H9 (cell line): ENCODE measurements at regions not wholly inside any gene's neighbourhood (a gene's known extent, or its start where the extent isn't known, plus 50 kb on each side); places are given as distances from the start of the nearest gene placed in this dataset.

Source experiments
- DNase-seq: peaks from one replicate; pipeline ENCODE4 v3.0.0-alpha.2; 2017
- H2AFZ ChIP-seq: one replicate; pipeline ENCODE4 v1.6.1; 2013; ENCODE audit warnings: mild to moderate bottlenecking, low read length, control low read depth, moderate library complexity
- H2AK5ac ChIP-seq: 2 replicates; pipeline ENCODE4 v1.6.1; 2013; ENCODE audit warnings: low read length, control low read depth, mixed read lengths; ENCODE audit not compliant: insufficient read length
- H2BK120ac ChIP-seq: one replicate; pipeline ENCODE4 v1.6.1; 2013; ENCODE audit warnings: low read depth, mild to moderate bottlenecking, low read length, control low read depth, inconsistent platforms; ENCODE audit not compliant: poor library complexity, severe bottlenecking
- H2BK12ac ChIP-seq: 2 replicates; pipeline ENCODE4 v1.6.1; 2013; ENCODE audit warnings: low read length, control low read depth, mixed read lengths, low read depth; ENCODE audit not compliant: insufficient read length
- H2BK15ac ChIP-seq: 2 replicates; pipeline ENCODE4 v1.6.1; 2013; ENCODE audit warnings: low read depth, low read length, control low read depth
- H2BK20ac ChIP-seq: one replicate; pipeline ENCODE4 v1.6.1; 2013; ENCODE audit warnings: low read depth, mild to moderate bottlenecking, low read length, control low read depth, inconsistent platforms; ENCODE audit not compliant: poor library complexity, severe bottlenecking
- H2BK5ac ChIP-seq: 2 replicates; pipeline ENCODE4 v1.6.1; 2013; ENCODE audit warnings: low read length, control low read depth, mixed read lengths; ENCODE audit not compliant: insufficient read length
- H3K14ac ChIP-seq: 2 replicates; pipeline ENCODE4 v1.6.1; 2013; ENCODE audit warnings: low read length, control low read depth; ENCODE audit not compliant: insufficient read depth
- H3K18ac ChIP-seq: 2 replicates; pipeline ENCODE4 v1.6.1; 2013; ENCODE audit warnings: low read depth, mild to moderate bottlenecking, mixed read lengths, low read length, control low read depth; ENCODE audit not compliant: insufficient read length
- H3K23ac ChIP-seq: 2 replicates; pipeline ENCODE4 v1.6.1; 2013; ENCODE audit warnings: low read length, control low read depth, mixed read lengths, low read depth; ENCODE audit not compliant: insufficient read length
- H3K23me2 ChIP-seq: 2 replicates; pipeline ENCODE4 v1.6.1; 2013; ENCODE audit warnings: low read depth, mild to moderate bottlenecking, mixed read lengths, low read length, control low read depth; ENCODE audit not compliant: insufficient read length, poor library complexity, severe bottlenecking
- H3K27ac ChIP-seq: 2 replicates; pipeline ENCODE4 v1.5.1; 2013; ENCODE audit warnings: low read length, control low read depth, mixed read lengths, low read depth; ENCODE audit not compliant: insufficient read length
- H3K27me3 ChIP-seq: 2 replicates; pipeline ENCODE4 v1.6.1; 2013; ENCODE audit warnings: low read length, control low read depth, inconsistent platforms; ENCODE audit not compliant: insufficient read depth
- H3K4ac ChIP-seq: 2 replicates; pipeline ENCODE4 v1.6.1; 2013; ENCODE audit warnings: low read depth, mild to moderate bottlenecking, control low read depth, inconsistent platforms, low read length, moderate library complexity
- H3K4me1 ChIP-seq: 2 replicates; pipeline ENCODE4 v1.6.1; 2013; ENCODE audit warnings: low read length, control low read depth, inconsistent platforms; ENCODE audit not compliant: insufficient read depth
- H3K4me2 ChIP-seq: 2 replicates; pipeline ENCODE4 v1.6.1; 2013; ENCODE audit warnings: low read length, control low read depth, mixed read lengths; ENCODE audit not compliant: insufficient read length, insufficient read depth
- H3K56ac ChIP-seq: 2 replicates; pipeline ENCODE4 v1.6.1; 2013; ENCODE audit warnings: low read depth, mild to moderate bottlenecking, mixed read lengths, low read length, control low read depth; ENCODE audit not compliant: insufficient read length
- H3K79me1 ChIP-seq: 2 replicates; pipeline ENCODE4 v1.6.1; 2013; ENCODE audit warnings: low read depth, mild to moderate bottlenecking, moderate library complexity, low read length, control low read depth, inconsistent platforms; ENCODE audit not compliant: insufficient read depth, poor library complexity, severe bottlenecking
- H3K79me2 ChIP-seq: 2 replicates; pipeline ENCODE4 v1.6.1; 2013; ENCODE audit warnings: low read length, control low read depth, inconsistent platforms; ENCODE audit not compliant: insufficient read depth
- H3K9ac ChIP-seq: 2 replicates; pipeline ENCODE4 v1.6.1; 2013; ENCODE audit warnings: low read length, control low read depth, mixed read lengths; ENCODE audit not compliant: insufficient read length; ENCODE audit errors: extremely low read depth
- H3K9me3 ChIP-seq: one replicate; pipeline ENCODE4 v1.6.1; 2013; ENCODE audit warnings: low read depth, low read length, inconsistent platforms; ENCODE audit not compliant: control insufficient read depth
- H3T11ph ChIP-seq: one replicate; pipeline ENCODE4 v1.6.1; 2013; ENCODE audit warnings: mild to moderate bottlenecking, low read length, control low read depth, inconsistent platforms
- H4K20me1 ChIP-seq: one replicate; pipeline ENCODE4 v1.6.1; 2013; ENCODE audit not compliant: control insufficient read depth, insufficient read length, insufficient read depth
- H4K5ac ChIP-seq: 2 replicates; pipeline ENCODE4 v1.6.1; 2013; ENCODE audit warnings: low read depth, mild to moderate bottlenecking, mixed read lengths, low read length, control low read depth; ENCODE audit not compliant: insufficient read length
- H4K8ac ChIP-seq: replicated peaks from 2 replicates; pipeline ENCODE4 v1.6.1; 2013; ENCODE audit warnings: low read length, control low read depth, mixed read lengths, low read depth; ENCODE audit not compliant: insufficient read length
- H4K91ac ChIP-seq: 2 replicates; pipeline ENCODE4 v1.6.1; 2013; ENCODE audit warnings: low read depth, mild to moderate bottlenecking, moderate library complexity, mixed read lengths, low read length, control low read depth; ENCODE audit not compliant: insufficient read length
- H3K27ac Mint-ChIP-seq, 3 experiments: 2 replicates in 2 of 3; 3 replicates in 1 of 3; pipeline ENCODE4 v1.8.0; 2020 to 2021; ENCODE audit warnings: mixed read lengths in 3 of 3, mild to moderate bottlenecking in 1 of 3, moderate library complexity in 1 of 3
- H3K27me3 Mint-ChIP-seq: 2 replicates; pipeline ENCODE4 v1.8.0; 2021; ENCODE audit warnings: low read depth, mild to moderate bottlenecking, moderate library complexity, mixed read lengths
- H3K36me3 Mint-ChIP-seq, 3 experiments: 2 replicates in 2 of 3; 3 replicates in 1 of 3; pipeline ENCODE4 v1.8.0; 2020 to 2021; ENCODE audit warnings: low read depth in 3 of 3, mixed read lengths in 3 of 3; ENCODE audit not compliant: insufficient read depth in 1 of 3
- H3K4me1 Mint-ChIP-seq, 2 experiments: 2 replicates each; pipeline ENCODE4 v1.8.0; 2020; ENCODE audit warnings: mixed read lengths in 2 of 2
- H3K4me3 Mint-ChIP-seq, 2 experiments: 2 replicates in 1 of 2; 3 replicates in 1 of 2; pipeline ENCODE4 v1.8.0; 2020 to 2021; ENCODE audit warnings: mild to moderate bottlenecking in 2 of 2, mixed read lengths in 2 of 2, moderate library complexity in 1 of 2
- H3K9me3 Mint-ChIP-seq, 2 experiments: 2 replicates in 1 of 2; 3 replicates in 1 of 2; pipeline ENCODE4 v1.8.0; 2020; ENCODE audit warnings: mild to moderate bottlenecking in 2 of 2, mixed read lengths in 2 of 2, moderate library complexity in 1 of 2
- CTCF ChIP-seq: fragments of 200-600 bp; sonication (generic); conservative IDR thresholded peaks from 3 replicates; pipeline ENCODE4 v1.8.0; 2021; ENCODE audit warnings: antibody characterized with exemption, mild to moderate bottlenecking
- WGBS: extraction: QIAGEN DNeasy Blood & Tissue Kit; methylation state at CpG from one replicate; pipeline ENCODE4 v1.1.7; 2013; ENCODE audit warnings: missing lambda C conversion rate, low lambda C conversion rate, mixed read lengths; ENCODE audit not compliant: insufficient read length; ENCODE audit errors: extremely low coverage; 5-methylcytosine and 5-hydroxymethylcytosine counted together

GRCh38 chr5:52725065-52725746 lies 62.5 kb upstream of the ITGA1 start:
- WGBS: no CpG with 5 or more reads among the region's 6 CpGs
- Mint-ChIP-seq H3K4me3 (no peak overlapping the region), H3K36me3 (peaks cover 0 to 2% (median 0%) of the 10 kb centered on the region in 3 experiments; a peak in 2 of 7 replicates), H3K9me3 (peaks cover 2 to 4% of the 10 kb centered on the region in 2 experiments; a peak in 4 of 5 replicates), H3K27ac (no peak overlapping the region), H3K27me3 (peaks cover 2% of the 10 kb centered on the region; the same call in 1 of the 2 replicates), H3K4me1 (peaks cover 0 to 4% of the 10 kb centered on the region in 2 experiments; a peak in 1 of 4 replicates)
- H3K27ac ChIP-seq: no peak overlapping the region
- no peaks in the 10 kb centered on the region for H3K4me1 ChIP-seq
- DNase-seq: no peak
- no peak overlapping the region for H2BK12ac ChIP-seq
- H2BK15ac ChIP-seq: no peak overlapping the region
- H3K4ac ChIP-seq: no peak overlapping the region
- H3K79me1 ChIP-seq: no peaks in the 10 kb centered on the region
- H3T11ph ChIP-seq: no peak overlapping the region
- no peak overlapping the region for H2AFZ ChIP-seq
- H3K4me2 ChIP-seq: no peak overlapping the region
- no peak overlapping the region for H3K23ac ChIP-seq
- no peak overlapping the region for H4K5ac ChIP-seq
- H3K14ac ChIP-seq: no peak overlapping the region
- TF ChIP-seq CTCF: no peak
- H3K56ac ChIP-seq: no peak overlapping the region
- no peaks in the 10 kb centered on the region for H4K20me1 ChIP-seq
- H3K23me2 ChIP-seq: no peaks in the 10 kb centered on the region
- no peak overlapping the region for H3K9ac ChIP-seq
- H2BK5ac ChIP-seq: no peak overlapping the region
- H3K79me2 ChIP-seq: no peaks in the 10 kb centered on the region
- H3K9me3 ChIP-seq: no peaks in the 10 kb centered on the region
- no peak overlapping the region for H2AK5ac ChIP-seq
- H3K18ac ChIP-seq: no peak overlapping the region
- no peak overlapping the region for H4K8ac ChIP-seq
- no peak overlapping the region for H2BK20ac ChIP-seq
- no peak overlapping the region for H4K91ac ChIP-seq
- H3K27me3 ChIP-seq: no peaks in the 10 kb centered on the region; the same call in 1 of the 2 replicates
- no peak overlapping the region for H2BK120ac ChIP-seq
